HG02759 (cell line): ENCODE measurements at regions not wholly inside any gene's neighbourhood (a gene's known extent, or its start where the extent isn't known, plus 50 kb on each side); places are given as distances from the start of the nearest gene placed in this dataset.

Experiments used
- ATAC-seq: cut with Tn5 transposase; IDR thresholded peaks from one replicate; pipeline ENCODE4 v1.9.1; 2021; ENCODE audit warnings: mild to moderate bottlenecking, moderate library complexity; ENCODE audit not compliant: unreplicated experiment

DNA sequence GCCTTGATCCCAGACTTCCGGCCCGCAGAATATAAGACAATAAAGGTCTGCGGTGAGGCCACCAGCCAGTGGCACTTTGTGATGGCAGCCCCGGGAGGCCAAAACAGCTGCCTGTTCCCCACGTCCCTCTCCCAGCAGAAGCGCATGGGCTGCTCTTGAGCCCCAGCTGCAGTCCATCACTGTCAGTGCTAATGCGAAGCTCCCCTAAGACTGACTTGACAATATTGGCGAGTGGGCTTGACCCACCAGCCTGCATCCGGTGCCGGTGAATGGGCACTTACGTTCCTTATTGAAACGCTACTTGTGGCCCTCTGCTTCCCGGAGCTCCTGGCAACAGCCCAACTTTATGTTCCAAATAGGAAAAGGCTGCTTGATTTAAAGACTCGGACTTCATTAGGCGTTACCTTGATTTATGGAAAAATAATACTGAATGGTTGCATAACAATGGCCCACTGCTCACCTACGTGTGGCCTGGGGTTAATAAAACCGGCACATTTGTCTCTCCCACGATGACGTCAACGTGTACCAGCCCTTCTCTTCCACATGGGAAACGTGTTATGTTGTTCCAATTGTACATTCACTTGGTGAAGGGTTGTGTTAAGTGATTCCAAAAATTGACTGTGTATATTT, 93.4 kb upstream of the SEPTIN5 start:
- no peak for ATAC-seq

DNA sequence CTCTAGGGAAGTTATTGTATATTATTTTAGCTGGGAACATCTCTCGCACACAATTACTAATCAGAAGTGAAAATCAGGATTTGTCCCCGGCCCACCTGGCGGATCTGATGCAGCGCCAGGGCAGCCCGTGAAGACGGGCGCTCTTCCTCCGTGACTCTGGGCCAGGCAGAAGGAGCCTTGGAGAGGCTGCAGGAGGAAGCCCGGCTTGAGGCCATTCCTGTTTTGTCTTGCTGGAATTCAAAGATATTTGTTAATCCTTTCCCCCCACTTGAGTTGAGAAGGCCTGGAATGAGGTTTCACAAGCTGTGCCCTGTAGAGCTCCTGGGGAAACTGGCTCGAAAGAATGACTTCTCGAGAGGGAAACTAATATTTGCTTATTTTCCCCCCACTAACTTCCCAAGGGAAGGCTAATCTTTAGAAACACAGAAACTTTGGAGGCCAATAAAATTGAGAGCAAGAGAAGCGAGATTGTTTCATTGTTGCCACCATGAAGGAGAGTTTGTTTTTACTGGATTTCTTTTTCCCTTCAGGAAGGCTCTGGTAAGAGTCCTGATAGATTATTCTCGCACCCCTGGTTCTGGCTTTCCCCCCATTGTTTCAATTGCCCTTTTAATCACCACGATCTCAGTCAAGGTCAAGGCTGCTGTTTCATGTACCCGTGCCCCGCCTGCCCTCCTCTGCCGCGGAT, 92.8 kb upstream of the SEPTIN5 start:
- no peak for ATAC-seq

DNA sequence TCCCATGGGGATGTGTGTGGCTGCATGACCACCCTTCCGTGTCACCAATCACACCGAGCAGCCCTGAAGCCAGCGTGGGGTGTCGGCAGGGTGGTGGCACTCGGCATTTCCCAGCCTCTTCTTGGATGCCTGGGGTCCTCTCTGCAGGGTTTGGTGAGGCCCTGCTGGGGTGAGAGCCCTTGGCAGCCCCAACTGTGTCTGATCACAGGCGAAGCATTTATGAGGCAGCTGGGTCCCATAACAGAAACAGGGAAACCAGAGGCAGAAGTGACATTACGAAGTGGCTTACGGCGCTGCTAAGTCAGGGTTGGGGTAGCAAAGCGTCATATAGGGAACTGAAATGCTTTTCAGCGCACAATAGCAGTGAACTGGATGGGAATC, 92.3 kb upstream of the SEPTIN5 start:
- peak; percentile 63 for ATAC-seq

DNA sequence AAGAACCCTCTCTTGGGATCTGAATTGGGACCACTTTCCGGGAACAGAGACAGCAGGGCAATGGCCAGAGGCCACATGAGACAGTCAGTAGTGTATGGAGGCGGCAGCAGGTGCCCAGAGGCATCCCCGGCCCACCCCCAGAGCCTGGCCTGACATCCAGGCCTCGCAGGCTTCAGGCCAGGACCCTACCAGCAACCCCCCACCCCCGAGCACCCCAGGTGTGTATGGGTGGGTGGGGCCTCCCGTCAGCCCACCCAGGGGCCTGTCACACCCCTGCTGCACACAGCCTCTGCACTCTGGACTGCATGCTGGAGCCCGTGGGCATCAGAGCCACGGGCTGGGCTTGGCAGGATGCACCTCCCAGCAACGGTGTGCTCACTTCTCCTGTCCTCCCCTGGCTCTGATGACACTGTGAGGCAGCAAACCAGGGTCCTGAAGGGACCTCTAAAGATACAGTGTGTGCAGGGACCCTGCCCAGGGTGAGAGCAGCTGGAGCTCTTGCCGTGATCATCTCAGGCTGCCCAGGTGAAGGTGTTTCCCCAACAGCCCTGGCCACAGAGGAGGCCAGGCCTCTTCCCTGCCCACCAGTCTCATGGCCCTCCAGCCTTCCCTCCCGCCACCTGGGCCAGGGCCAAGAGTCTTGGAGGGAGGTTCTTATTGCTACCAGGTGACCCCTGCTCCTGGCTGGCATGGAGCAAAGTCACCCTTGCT, 88.8 kb upstream of the SEPTIN5 start:
- no peak for ATAC-seq

DNA sequence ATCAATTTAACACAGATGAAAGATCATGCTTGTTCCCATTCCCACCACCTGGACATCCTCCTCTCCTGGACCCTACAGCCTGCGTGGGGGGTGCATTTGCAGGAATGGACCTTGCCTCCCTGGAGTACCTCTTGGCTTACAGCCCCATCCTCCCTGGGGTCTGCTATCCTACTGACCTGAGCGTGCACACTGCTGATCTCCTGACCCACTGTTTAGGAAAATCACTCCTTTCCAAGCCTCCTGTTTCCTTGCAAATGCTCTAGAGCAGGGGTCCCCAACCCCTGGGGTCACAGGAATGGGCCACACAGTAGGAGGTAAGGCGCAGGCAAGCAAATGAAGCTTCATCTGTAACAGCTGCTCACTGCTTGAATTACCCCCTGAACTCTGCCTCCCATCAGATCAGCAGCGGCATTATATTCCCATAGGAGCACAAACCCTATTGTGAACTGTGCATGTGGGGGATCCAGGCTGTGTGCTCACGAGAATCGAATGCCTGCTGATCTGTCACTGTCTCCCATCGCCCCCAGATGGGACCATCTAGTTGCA, 88.2 kb upstream of the SEPTIN5 start:
- no peak for ATAC-seq

DNA sequence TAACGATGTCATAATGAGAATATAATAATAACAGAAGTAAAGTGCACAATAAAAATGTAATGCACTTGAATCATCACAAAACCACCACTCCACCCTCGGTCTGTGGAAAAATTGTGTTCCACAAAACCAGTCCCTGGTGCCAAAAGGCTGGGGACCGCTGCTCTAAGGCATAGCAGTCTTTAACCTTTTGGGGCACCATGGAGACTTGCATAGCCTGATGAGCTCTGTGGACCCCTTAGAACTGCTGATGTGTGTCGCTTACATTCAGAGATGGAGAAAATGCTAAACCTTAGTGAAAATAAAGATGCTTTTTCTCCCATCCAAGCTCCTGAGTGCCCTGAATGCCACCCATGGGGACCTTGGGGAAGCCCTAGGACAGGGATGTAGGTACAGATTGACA, 87.6 kb upstream of the SEPTIN5 start:
- no peak for ATAC-seq

DNA sequence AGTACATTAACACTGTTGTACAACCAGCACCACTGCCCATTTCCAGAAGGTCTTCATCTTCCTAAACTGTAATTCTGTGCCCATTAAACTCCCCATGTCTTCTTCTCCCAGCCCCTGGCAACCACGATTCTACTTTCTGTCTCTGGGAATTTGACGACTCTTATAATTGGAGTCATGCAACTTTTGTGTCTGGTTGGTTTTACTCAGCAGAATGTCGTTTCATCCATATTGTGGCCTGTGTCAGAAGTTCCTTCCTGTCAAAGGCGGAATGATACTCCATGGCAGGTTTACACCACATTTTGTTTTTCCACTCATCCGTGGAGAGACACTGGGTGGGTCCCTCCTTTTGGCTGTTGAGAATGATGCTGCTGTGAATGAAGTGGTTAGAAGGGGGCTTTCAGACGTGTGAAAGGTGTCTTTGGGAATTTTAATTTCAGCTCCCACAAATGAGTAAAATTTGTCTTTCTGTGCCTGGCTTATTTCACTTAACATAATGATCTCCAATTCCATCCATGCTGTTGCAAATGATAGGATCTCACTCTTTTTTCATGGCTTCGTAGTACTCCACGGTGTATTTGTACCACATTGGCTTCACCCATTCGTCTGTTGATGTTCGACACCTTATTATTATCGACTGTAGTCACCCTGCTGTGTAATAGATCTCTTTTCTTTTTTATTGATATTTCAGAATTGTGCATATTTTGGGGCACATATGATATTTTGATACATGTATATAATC, 86.1 kb upstream of the SEPTIN5 start:
- ATAC-seq, result no peak

DNA sequence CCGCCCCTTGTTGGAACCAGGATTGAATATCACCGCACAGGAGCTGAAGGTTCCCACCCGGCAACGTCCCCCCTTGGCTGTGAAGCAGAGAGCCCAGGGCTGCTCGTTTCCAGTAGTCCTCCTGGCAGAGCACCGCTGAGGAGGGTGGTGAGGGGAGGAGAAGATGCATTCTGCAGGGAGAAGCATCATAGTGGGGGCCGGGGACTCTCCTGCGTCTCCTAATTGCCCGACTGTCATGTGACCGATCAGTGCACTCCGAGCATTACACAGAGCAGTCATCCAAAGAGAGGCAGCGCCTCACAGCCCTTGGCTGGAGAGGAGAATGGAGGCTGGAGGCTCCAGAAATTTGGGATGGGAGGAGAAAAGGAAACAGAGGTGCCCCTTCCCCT, 85.0 kb upstream of the SEPTIN5 start:
- ATAC-seq, result no peak

DNA sequence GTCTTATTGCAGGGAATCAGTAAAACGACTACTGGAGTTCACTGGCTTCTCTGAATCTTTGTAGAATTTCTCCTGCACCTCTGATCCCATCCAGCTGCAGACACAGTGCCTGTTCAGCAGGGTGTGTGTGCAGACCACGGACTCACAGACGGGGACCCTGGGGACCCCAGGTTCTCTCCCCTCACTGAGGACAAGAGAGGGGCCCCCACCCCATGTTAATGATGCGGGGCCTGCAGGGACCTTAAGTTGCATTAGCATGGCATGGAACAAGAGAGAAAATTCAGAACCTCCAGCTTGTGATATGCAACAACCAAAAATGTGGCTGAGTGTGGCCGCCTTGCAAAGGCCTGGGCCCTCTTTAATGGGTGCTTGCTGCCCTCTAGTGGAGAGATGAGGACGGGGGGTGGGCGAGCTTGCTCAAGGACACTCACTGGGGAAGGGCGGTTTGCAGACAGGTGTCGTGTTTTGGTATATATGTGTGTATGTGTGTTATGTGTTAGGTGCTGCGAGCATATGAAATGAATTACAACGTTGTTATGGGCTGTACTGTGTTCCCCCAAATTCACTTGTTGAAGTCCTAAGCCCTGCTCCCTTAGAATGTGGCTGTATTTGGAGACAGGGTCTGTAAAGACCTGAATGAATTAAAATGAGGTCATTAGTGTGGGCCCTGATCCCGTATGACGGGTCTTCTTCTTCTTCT, 84.4 kb upstream of the SEPTIN5 start:
- ATAC-seq, result no peak

DNA sequence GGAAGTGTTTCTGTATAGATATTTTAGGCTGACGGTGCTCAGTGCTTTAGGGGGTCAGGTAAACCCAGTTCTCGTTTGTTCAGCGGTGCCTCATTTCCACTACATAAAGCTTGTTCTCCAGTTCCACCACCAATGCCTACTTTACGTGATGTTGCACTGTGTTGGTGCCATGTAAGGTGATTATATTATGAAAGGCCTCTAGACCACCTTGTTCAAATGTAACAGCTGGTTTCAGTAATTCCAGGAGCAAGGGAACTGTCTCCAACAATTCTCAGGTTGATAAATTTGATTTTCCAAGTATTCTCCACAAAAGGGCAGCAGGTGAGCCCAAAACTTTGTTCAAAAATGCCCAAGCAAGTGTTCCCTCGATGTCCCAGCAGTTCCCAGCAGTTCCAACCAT, 83.7 kb upstream of the SEPTIN5 start:
- no peak for ATAC-seq

DNA sequence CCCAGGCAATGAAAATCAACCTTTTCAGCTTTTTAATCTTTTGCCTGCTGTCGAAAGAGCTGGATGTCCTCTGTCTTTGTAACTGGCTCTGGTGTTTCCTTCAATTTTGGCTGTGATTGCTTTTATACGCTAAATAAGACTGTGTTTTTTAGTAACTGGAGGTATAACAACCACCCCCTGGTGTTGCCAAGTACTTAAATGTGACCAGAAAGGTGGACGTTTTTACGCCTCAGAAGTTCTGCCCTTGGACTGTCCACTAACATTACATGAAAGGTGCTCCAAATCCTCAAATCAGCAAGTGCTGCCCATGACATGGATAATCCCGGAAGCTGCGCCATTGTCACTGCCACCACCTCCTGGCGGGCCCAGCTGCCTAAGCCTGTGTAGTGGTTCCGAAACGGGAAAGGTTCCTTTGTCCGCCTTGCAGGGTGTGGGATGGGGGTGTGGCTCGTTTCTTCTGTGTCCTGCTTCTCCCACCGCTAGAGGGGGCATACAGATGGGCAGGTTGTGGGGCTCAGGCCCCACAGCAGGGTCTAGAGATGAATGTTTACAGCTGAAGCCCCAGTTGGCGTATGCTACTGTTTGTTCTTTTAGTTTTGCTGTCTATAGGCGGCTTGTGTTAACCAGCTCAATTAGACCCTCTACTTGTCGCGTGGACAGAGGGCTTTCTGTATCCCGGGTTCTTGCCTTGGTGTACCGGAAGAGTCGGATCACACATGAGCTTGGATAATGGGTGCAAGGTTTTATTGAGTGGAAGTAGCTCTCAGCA, 82.2 kb upstream of the SEPTIN5 start:
- ATAC-seq, result no peak

DNA sequence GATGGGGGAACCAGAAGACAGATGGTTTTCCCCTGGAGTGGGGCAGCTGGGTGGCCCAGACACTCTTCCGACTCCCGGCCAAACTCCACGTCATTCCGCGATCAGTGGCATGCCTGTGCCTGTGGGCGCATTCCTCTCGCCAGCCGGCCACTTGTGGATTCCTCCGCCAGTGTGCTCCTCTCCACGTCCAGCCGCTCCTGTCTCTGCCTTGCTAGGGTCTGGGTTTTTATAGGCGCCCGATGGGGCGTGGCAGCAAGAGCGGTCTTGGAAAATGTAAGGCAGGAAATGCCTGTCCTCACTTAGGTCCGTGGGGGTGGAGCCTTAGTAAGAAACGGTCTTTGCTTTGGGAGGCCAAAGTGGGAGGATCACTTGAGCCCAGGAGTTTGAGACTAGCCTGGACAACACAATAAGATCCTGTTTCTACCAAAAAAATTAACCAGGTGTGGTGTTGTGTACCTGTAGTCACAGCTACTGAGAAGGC, 81.6 kb upstream of the SEPTIN5 start:
- ATAC-seq, result no peak

DNA sequence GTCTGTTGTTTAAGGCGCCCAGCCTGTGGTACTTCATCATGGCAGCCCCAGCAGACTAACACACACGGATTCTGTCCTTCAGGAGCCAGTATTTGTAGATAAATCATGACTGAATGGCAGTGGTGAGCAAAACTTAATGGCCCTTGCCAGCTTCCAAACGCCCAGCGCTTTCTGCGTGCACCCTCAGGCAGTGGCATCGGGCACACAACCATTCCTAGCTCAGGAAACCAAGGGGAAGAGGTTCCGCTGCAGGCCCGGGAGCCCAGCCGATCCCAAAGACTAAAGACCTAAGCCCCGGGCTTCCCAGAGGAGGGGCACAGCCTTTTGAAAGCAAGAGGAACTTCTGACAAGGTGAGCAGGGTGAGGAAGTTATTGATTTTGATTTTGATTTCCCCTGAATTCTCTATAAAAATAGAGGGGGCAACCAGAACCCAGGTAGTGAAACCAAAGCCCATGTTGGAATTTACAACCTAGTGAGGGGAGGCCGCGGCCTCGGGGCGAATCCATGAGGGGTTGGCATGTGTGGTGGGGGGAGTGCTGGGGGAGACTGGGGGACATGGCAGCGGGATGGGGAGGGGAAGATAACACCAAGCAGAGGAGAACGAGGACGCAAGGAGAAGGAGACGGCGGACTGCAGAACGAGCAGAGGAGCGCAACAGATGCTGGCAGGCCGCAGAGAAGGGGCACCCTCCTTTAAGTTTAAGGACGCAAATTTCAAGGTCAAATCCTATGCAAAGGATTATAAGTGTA, 79.9 kb upstream of the SEPTIN5 start:
- no peak for ATAC-seq

DNA sequence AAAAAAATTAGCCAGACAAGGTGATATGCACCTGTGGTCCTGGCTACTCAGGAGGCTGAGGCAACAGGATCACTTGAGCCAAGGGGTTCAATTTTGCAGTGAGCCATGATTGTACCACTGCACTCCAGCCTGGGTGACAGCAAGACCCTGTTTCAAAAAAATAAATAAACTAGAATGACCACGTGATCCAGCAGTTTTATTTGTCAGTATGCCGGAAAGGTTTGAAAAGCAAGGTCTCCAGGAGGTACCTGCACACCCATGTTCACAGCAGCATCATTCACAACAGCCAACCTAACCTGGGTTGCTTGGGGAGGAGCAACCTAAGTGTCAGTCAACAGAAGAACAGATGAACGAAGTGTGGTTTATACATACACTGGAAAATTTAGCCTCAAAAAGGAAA, 78.7 kb upstream of the SEPTIN5 start:
- no peak for ATAC-seq

DNA sequence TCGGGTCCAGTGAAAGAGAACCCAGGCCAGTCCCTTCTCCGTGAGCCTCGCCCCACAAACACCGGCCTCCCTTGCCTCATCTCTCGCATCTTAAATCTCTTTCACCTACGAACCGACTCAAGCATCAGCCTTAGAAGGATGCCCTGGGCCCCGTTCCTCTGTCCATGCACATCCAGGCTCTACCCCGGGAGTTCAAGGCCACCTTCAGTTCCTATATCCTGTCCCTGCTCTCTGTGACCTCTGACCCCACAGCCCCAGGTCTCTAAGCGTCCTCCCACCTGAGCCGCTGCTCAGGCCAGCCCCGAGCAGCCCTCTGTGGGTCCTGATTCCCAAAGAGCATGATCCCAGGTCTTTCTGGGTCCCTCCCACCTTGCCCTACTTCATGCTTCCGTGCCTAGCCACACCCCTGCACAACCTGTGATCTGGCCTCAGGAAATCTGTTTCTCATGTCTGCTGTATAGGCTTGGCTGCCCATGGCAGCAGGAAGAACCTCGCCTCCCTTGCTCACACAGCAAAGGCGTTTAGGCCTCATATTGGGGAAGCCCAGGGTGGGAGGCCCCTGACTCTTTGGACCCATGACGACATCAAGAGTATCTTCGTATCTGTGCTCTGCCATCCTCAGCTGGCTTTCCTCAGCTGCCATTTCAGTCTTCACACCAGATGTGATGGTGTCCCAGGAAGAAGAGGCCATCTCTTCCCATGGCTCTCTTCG, 77.5 kb upstream of the SEPTIN5 start:
- no peak for ATAC-seq

DNA sequence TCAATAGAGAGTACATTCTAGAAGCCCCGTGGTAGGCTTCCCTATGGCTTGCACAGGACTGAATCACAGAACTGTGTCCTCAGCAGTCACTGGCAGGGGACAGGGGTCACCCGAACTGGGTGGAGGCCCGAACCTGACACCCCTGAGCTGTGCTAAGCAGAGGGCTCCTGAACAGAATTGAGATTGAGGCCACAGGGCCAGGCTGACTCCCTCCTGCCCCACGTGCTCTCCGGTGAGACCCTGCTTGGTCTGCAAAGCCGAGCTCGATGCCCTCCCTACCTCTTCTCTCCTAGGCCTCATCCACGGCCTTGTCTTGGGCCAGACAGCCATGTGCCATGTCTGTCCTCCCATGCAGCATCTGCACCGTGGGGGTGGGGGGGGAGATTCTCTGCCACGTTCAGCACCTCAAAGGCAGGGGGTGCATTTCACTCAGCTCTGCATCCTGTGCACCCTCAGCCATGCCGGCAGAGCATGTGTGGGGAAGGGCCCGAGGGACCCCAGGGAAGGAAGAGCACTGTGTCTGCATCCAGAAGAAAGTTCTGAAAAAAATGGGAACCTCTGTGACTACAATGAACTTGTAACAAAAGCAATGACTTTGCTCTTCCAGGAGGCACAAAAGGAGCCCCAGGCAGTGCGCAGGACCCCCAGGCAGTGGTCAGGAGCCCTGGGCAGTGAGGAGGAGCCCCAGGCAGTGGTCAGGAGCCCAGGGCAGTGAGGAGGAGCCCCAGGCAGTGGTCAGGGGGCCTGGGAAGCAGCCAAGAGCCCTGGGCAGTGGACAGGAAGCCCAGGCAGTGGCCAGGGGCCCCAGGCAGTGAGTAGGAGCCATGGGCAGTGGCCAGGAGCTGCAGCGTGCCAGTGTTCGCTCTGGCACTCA, 76.7 kb upstream of the SEPTIN5 start:
- no peak for ATAC-seq

DNA sequence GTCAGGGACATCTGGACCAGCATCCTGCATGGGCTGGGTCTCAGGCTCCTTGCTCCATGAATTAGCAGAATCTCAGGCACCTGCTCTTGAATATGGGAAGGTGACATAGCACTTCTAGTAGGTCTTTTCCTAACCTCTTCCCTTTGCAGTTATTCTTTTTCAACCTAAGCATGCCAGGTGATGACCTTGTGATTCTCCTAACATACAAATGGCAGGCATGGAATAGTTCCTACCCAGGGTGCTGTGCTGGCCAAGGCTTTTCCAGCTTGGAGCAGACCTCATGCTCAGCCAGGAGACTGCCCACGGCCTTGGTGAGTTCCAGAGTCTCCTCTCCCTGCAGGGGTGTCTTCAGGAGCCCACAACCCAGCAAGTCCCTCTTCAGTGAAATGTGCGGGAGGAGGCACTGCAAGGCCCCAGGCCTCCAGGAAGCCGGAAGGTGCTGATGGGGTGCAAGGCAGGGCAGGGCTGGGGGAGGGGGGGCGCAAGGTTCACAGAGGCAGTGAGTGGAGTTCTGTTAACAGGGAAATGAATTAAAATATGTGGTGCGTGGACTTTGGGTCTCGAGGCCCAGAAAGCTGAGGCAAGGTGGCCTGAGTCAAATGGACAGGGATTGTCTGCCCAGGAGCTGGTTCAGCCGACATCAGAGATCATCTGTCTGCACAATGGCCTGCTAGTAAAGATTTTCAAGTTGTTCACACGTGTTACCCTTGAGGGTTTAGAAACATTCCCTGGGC, 75.9 kb upstream of the SEPTIN5 start:
- ATAC-seq, result no peak
